NCI-H1417 treated with DMSO at 0.1 percent for 48 hours (cell line): ENCODE measurements at regions not wholly inside any gene's neighbourhood (a gene's known extent, or its start where the extent isn't known, plus 50 kb on each side); places are given as distances from the start of the nearest gene placed in this dataset.
"Not testable (repeated sequence)": the region's sequence is repeated elsewhere in the genome, so short reads cannot be mapped to it uniquely, and the experiment has no call there.

Experiments
- DNase-seq: peaks from one replicate; lab custom pipeline; 2025; lab: John Stamatoyannopoulos, UW

DNA sequence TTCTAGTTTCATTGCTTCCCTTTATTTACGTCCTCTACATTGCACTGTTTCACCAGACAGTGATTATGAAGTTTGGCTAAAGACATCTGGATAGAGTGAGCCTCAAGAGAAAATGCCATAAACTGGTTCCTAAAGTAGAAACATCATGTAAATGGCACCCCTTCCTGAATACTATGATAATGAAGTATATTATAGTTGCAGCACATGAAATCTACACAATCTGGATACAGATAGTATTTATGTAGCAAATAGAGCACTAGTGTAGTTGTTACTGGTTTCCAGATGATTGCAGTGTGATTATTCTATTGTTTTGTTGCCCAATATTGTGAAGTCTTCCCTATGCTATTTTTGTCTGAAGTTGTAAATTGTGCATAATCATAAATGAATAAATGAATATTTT lies 2786.9 kb upstream of the PCDH20 start:
- DNase-seq, result no peak

DNA sequence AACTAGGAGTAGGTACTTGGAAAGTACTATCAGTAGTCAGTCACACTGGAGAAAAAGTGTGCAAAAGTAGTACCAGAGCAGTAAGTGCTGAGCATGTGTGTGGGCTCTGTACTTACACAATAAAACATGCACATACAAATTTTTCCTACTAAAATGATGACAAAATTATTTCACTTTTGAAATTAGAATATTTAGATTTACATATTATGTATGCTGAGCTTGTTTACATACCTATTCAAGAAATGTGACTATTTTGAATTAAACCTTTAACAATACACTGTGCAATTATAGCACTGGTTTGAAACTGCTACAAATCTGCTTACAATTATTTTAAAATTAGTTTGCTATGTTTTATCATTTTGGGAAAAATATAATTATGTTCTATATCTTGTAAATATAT lies 2781.6 kb upstream of the PCDH20 start:
- DNase-seq, result no peak

DNA sequence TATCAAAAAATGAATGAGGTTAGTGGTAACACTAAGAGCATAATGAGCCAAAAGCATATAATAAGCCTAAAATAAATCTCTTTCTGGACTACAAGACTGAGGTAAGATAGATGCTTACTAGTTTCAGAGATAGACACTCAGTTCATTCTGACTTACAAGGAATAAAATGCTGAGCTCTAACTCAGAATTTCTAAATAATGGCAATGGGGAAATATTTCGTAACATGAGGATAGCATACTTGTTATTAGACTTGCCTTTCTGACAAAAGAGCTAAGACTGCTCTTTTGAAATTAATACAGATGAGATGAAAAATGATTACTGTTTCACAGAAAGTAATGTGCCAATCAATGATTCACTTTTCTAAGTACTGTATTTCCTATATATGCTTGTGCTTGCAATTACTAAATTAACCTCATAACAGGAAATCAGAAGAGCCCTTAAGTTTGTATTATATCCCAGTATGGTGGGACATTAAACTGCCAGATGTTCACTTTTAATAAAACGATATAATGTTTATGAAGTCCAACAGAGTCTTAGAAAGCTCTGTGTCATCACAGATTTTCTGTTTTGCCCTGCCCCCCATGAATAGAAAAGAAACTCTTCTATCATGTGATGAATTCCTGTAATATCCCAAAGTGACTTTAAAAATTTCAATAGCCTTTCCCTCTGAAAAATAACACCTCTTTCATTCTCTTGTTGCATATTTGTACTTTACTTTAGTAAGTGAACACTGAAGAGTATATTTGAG lies 2771.0 kb upstream of the PCDH20 start:
- no peak for DNase-seq

DNA sequence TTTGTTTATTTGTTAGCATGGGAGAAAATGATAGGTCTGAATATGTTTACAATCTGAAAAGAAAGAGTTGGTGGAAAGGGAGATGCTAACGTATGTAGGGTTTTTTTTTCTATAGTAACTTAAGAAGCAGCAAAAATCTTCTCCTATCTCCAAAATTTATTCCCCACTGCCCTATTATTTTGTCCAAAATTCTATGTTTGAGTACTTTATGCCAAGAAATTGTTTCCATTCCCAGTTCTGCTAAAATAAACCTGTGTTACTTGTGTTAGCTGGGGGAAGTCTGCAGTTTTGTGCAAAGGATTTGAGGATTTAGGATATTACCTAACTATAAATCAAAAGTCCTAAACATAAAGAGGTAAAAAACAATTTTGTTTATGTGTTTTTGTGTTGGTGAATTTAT lies 2770.4 kb upstream of the PCDH20 start:
- DNase-seq, result no peak

DNA sequence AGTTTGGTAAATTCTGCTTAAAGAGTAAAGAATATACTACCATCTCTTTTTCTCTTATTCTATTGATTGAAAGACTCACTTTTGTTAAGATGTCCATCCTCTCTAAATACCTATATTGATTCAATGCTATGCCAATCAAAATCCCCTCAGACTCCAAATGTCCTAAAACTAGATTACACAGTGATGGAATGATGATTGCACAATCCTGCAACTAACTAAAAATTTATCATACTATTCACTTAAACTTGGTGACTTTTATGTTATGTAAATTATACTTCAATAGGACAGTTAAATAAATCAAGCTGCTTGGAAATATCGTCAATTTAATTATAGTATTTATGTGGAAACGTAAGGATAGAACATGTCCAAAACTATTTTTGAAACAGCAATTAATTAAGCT lies 2765.1 kb upstream of the PCDH20 start:
- no peak for DNase-seq

DNA sequence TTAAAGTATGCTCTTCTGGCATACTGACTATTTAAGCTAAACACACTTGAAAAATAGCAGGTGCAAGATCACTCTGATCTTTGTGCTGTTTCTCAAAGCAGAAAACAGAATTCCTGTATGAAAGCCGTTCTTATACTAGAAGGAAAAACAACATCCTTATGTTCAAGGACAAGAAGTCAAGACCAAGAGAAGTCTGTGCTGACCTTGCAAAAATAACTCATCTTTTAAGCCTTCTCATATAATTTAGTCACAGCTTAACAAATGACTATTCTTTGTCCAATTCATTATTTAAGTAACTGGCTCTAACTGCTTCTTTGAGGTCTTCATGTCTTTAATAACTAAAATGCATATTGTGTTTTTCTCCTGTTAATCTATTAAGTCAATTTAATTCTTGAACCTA lies 2750.2 kb upstream of the PCDH20 start:
- DNase-seq, result no peak

DNA sequence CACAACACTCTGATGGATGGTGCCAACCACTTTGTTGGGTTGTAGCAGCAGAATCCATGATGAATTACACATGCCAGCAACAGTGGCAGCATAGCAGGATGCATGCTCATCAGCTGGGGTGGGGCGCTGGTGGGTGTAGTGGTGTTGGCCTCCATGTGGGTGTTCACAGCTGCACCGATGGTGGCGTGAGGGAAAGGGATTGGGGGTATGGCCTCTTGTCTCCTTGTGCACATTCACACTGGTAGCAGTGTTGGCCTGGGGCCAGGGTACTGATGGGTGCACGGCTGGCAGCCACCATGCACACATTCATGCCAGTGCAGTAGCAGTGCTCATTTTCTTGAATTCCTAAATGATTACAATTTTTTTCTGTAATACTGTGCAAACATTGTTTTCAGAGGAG lies 2748.8 kb upstream of the PCDH20 start:
- no peak for DNase-seq

DNA sequence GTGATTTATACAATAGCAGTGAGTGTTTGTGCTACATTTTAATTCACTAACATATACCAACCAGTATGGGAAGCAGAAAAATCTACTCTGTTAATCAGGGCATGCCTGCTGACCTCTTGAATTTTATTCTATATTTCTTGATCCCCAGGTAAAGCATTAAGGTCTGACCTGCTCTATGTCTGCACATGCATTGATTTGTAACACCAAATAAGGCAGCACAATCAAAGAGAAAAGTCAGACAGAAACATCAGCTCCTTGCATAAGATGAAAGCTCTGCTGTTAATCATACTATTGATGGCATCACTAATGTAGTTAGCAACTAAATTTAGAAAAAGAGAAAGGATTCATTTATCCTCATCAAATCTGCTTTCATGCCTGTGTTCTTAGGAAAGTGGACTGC lies 2744.8 kb upstream of the PCDH20 start:
- no peak for DNase-seq

DNA sequence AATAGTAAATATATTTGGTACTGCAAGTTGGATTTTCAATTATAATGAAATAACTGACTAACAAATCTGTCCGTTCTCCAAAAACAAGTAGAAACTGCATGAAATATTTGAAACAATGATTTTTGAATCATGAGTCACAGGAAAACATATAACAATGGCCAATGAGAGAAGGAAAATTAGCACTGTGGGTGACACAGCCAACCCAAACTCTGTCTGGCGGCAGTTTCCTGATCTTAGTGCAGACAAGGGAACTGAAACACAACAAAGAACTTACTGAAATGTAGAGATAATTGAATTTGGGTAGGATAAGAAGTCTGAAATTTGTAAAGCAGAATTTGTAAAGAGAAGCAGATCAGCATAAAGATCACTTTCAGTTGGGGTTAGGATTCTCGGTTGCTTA lies 2743.3 kb upstream of the PCDH20 start:
- no peak for DNase-seq

DNA sequence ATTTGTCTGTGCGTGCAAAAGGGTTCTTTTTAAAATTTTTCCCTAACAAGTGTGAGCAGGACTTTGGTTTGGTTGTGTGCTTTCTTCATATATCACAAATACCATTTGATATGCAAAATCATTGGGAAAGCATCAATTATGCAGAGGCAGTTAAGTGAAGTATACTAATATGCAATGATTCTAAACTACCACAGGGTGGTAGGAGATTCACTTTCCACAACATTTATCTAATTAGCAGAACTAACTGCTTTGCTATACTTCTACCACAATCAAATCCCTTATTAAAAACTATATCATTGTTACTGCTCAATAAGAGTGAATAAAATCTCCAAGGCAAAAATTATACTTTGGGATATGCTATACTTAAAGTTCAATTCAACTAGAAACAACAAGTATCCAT lies 2738.9 kb upstream of the PCDH20 start:
- DNase-seq, result no peak

DNA sequence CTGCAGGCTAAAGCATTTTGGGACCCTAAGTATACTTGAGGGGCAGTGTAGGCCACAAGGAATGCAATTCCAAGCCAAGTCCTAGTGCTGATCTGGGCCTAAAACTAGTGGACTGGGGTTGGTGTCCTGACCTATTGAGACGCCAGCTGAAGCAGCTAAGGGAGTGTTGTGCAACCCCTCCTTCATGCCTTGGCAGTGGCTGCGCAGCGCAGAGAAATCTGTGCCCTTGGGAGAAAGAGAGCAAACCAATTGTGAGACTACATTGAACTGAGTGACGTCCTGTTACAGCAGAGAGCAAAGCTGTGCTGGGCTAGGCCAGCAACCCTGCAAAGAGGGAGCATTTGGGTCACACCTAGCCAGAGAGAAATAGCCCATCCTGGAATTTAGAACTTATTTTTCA lies 2715.0 kb upstream of the PCDH20 start:
- DNase-seq, result no peak

DNA sequence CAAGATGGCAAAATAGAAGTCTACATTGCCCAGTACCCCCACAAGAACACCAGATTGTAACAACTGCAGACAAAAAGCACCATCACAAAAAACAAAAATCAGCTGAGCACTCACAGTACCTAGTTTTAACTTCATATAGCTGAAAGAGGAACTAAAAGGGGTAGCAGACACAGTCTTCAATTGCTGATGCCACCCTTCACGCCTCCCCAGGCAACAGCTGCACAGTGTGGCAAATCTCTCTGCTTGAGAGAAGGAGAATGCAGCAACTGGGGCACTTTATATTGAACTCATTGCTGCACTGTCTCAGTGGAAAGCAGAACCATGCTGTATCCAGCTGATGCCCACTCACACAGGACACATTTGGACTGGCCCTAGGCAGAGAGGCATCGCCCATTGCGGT lies 2714.5 kb upstream of the PCDH20 start:
- DNase-seq, result no peak

DNA sequence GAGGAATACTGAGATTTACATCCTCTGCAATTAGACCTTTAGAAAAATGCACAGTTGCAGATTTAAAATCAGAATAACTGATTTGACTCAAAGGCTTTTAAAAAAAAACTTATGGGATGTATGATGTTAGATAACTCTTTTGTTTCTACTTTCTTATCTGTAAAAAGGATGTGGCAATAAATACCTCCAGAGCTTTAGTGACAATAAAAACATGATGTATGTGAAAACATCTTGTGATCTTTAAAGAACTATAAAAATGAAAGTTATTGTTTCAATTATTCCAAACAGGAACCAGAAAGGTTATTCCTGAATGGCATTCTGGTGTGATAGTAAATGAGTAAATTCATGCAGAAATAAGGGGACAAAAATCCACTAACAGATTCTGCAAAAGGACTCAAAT lies 2712.2 kb upstream of the PCDH20 start:
- no peak for DNase-seq

DNA sequence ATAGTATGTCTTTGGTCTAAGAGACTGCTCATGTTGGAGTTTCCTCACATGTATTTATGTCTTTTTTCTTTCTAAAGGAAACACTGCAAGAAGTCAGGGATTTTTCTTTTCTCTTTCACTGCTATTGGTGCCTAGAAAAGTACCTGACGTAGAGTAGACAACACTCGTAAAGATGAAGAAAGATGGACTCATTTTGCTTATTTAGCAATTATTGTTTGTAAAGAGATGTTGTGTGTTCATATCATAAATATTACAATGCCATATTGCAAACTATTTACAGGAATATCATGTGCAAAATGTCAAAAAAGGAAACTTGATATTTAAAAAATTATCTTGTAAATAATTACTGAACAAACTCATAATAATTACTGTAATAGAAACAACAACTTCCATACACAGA lies 2711.5 kb upstream of the PCDH20 start:
- no peak for DNase-seq

DNA sequence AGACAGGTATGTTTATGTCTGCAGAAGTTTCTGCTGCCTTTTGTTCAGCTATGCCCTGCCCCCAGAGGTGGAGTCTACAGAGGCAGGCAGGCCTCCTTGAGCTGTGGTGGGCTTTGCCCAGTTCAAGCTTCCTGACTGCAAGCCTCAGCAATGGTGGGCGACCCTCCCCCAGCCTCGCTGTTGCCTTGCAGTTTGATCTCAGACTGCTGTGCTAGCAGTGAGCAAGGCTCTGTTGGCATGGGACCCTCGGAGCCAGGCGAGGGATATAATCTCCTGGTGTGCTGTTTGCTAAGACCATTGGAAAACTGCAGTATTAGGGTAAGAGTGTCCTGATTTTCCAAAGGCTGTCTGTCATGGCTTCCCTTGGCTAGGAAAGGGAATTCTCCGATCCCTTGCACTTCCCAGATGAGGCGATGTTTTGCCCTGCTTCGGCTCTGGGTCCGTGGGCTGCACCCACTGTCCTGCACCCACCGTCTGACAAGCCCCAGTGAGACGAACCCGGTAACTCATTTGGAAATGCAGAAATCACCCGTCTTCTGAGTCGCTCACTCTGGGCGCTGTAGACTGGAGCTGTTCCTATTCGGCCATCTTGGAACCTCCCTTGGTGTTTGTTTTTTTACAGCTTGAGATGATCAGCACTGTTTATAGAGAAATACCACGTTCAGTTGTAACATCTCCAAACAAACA lies 2705.5 kb upstream of the PCDH20 start:
- DNase-seq, result not testable (repeated sequence)

DNA sequence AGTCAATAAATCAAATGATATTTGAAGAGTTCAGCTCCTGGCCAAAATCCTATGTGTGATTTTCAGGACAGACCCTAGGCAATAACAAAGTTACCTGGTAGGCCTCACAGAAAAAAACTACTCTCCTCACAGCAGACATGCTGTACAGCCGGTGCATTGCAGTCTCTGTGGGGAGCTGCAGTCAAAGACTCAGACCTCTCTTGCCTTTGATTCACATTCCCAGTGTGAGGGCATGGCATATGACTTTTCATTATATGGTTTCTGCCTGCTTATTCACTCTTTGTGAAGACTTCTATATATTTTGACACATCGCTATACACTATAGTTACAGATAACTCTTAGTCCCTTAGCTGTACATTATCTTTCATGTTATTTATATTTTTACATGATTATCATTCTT lies 2684.3 kb upstream of the PCDH20 start:
- DNase-seq, result no peak

DNA sequence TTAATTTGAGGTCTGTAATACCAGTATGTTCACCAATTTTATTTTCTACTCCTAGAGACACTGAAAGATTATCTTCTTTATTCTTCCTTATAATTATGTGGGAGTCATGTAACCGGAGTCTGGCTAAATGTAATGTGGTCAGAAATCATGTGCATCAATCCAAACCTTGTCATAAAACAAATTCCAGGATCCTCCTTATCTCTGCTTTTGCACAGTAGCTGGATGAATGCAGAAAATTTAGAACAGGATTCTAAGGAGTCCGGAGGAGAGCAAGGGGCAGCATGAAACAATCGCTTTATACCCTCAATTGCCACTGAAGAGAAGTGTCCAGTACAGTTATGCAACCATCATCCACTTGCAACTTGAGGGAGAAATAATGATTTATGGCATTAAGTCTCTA lies 2674.7 kb upstream of the PCDH20 start:
- DNase-seq, result no peak

DNA sequence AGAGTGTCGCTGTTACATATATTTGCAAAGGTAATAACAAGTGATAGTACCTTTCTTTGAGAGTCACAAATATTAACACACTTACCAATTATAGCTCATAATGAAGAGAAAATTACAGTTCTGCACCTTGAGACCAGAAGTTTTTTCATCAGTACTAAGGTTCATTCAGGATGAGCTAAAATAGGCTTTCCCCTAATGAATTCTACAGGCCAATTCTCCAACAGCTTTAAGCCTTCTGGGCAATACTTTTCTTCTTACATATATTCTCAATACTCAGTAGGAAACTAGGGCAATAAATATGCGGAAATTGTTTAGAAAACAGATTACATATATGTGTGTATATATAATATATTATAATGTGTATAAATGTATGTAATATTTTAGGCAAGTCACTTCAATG lies 2672.8 kb upstream of the PCDH20 start:
- DNase-seq, result peak; percentile 40

DNA sequence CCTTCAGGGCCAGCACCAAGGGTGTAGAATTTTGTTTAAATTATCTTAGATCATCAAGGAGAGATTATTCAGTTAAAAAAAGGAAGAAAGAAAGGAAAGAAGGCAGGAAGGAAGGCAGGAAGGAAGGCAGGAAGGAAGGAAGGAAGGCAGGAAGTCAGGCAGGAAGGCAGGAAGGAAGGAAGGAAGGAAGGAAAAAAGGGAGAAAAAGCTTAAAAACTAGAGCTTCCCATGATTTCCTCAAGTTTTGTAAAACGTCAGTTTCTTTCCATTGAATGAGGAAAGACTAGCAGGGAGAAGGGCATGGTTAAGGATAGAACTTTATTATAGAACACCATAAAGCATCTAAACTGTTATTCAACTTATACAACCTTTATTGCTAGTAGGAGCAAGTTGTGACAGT lies 2672.0 kb upstream of the PCDH20 start:
- DNase-seq, result no peak

DNA sequence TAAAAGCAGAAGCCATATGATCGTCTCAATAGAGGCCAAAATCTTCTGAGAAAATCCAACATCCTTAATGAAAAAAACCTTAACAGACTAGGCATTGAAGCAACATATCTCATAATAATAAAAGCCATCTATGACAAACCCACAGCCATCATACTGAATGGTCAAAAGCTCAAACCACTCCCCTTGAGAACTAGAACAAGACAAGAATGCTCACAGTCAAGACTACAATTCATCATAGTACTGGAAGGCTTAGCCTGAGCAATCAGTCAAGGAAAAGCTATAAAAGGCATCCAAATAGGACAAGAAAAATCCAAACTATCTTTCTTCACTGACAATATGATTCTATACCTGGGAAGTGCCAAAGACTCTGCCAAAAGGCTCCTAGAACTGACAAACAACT lies 2668.2 kb upstream of the PCDH20 start:
- no peak for DNase-seq

DNA sequence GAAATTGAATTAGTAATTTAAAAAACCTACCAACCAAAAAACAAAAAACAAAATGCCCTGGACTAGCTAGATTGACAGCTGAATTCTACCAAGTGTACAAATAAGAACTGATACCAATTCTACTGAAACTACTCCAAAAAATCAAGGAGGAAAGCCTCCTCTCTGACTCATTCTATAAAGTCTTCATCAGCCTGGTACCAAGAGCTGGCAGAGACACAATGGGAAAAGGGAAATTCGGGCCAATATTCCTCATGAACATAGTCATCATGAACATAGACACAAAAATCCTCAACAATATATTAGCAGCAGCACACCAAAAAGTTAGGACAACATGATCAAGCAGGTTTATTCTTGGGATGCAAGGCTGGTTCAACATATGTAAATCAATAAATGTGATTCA lies 2667.7 kb upstream of the PCDH20 start:
- DNase-seq, result no peak

DNA sequence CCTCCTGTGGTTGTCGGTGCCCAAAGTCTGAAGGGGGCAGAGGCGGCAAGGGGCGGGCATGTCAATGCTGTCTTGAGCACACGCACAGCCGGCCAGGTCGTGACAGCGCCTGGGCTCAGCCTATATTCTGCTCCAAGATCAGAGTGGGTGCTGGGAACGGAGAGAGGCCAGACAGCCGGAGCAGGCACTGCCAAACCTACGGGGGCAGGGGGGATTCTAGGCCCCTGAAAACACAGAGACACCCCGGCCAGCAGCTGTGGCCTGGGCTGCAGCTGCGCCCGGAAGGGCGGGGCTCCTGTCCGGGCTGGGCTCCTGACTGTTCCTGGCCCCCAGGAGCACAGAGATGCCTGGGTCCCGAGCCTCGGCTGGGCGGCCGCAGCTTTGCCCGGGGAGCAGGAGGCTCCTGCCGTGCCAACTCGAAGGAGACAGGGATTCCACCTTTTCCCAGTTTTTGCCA lies 2662.9 kb upstream of the PCDH20 start:
- DNase-seq, result no peak

DNA sequence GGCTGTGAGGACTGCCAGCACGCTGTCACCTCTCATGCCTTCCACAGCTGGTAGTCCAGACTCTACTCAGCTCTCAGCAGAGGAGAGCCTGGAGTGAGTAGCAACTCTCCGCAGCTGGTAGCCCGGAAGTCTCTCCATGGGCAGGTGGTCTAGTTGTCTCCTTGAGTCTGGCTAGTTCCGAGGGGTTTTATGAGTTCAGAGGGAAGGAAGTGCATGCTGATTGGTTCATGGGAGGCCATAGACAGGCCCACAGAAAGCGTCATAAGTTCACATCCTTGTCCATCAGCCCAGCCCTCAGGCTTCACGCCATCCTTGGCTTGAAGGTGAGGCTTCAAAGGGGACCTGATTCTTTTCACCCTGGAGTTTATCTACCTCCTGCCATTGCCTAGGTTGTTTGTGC lies 2662.4 kb upstream of the PCDH20 start:
- peak; percentile 51 for DNase-seq
